Liver (tissue), 8 donors: ENCODE measurements at regions not wholly inside any gene's neighbourhood (a gene's known extent, or its start where the extent isn't known, plus 50 kb on each side); places are given as distances from the start of the nearest gene placed in this dataset.

Experiments
- DNase-seq: peaks from one replicate; pipeline ENCODE4 v3.0.0-alpha.2; 2017; ENCODE audit warnings: low spot score
- H3K27ac ChIP-seq, 2 donors: one replicate each; pipeline ENCODE4 v1.7.0; 2013; ENCODE audit warnings: inconsistent platforms in 2 of 2, low read length in 2 of 2, control low read depth in 1 of 2, low read depth in 1 of 2, mild to moderate bottlenecking in 1 of 2
- H3K27me3 ChIP-seq, 4 donors: one replicate each; pipeline versions ENCODE4 v1.6.1 to v1.7.0; 2013; ENCODE audit warnings: low read length in 3 of 4, inconsistent platforms in 1 of 4, mild to moderate bottlenecking in 1 of 4, moderate library complexity in 1 of 4; ENCODE audit not compliant: control insufficient read depth in 4 of 4, insufficient read depth in 4 of 4
- H3K36me3 ChIP-seq, 4 donors: one replicate each; pipeline versions ENCODE4 v1.6.1 to v1.7.0; 2013; ENCODE audit warnings: low read length in 3 of 4, mild to moderate bottlenecking in 3 of 4, low read depth in 1 of 4, moderate library complexity in 1 of 4; ENCODE audit not compliant: control insufficient read depth in 4 of 4, insufficient read depth in 3 of 4
- H3K4me1 ChIP-seq, 4 donors: one replicate each; pipeline versions ENCODE4 v1.6.1 to v1.7.0; 2013; ENCODE audit warnings: low read length in 3 of 4, mild to moderate bottlenecking in 3 of 4, moderate library complexity in 1 of 4; ENCODE audit not compliant: control insufficient read depth in 4 of 4, insufficient read depth in 4 of 4
- H3K4me3 ChIP-seq, 3 donors: one replicate each; pipeline versions ENCODE4 v1.6.1 to v1.7.0; 2013; ENCODE audit warnings: low read length in 3 of 3, control low read depth in 1 of 3, low read depth in 1 of 3, mild to moderate bottlenecking in 1 of 3
- H3K9ac ChIP-seq, 2 donors: one replicate each; pipeline ENCODE4 v1.7.0; 2013; ENCODE audit warnings: low read length in 2 of 2, mild to moderate bottlenecking in 2 of 2, moderate library complexity in 2 of 2, control low read depth in 1 of 2, low read depth in 1 of 2
- H3K9me3 ChIP-seq, 4 donors: one replicate each; pipeline versions ENCODE4 v1.6.1 to v1.7.0; 2013; ENCODE audit warnings: low read length in 3 of 4; ENCODE audit not compliant: control insufficient read depth in 4 of 4
- ATF3 ChIP-seq: IDR thresholded peaks from 2 replicates; pipeline ENCODE4 v1.6.1; 2016; ENCODE audit warnings: antibody characterized with exemption
- CTCF ChIP-seq: fragments of 150-350 bp; IDR thresholded peaks from 2 replicates; pipeline ENCODE4 v1.5.1; 2017; ENCODE audit warnings: improper control_type of control experiment, low read depth, low read length; ENCODE audit not compliant: missing input control
- EGR1 ChIP-seq, 2 donors: IDR thresholded peaks; 2 replicates each; pipeline ENCODE4 v1.6.1; 2016 to 2018; ENCODE audit warnings: antibody characterized with exemption in 2 of 2, low read depth in 2 of 2
- FOXA1 ChIP-seq: IDR thresholded peaks from 2 replicates; pipeline ENCODE4 v1.6.1; 2016; ENCODE audit warnings: antibody characterized with exemption
- GABPA ChIP-seq, 2 donors: IDR thresholded peaks in 1 of 2; conservative IDR thresholded peaks in 1 of 2; 2 replicates each; pipeline ENCODE4 v1.6.1; 2016; ENCODE audit warnings: antibody characterized with exemption in 2 of 2, mild to moderate bottlenecking in 1 of 2, moderate library complexity in 1 of 2
- JUND ChIP-seq, 2 donors: IDR thresholded peaks; 2 replicates each; pipeline ENCODE4 v1.6.1; 2016; ENCODE audit warnings: antibody characterized with exemption in 2 of 2
- MAX ChIP-seq: IDR thresholded peaks from 2 replicates; pipeline ENCODE4 v1.6.1; 2016; ENCODE audit warnings: antibody characterized with exemption
- RAD21 ChIP-seq, 2 donors: IDR thresholded peaks; 2 replicates each; pipeline ENCODE4 v1.6.1; 2016; ENCODE audit warnings: antibody characterized with exemption in 2 of 2, mild to moderate bottlenecking in 2 of 2
- REST ChIP-seq: IDR thresholded peaks from 2 replicates; pipeline ENCODE4 v1.6.1; 2016; ENCODE audit warnings: antibody characterized with exemption, mild to moderate bottlenecking
- RXRA ChIP-seq, 2 donors: IDR thresholded peaks; 2 replicates each; pipeline ENCODE4 v1.6.1; 2017 to 2018; ENCODE audit warnings: antibody characterized with exemption in 2 of 2, mild to moderate bottlenecking in 1 of 2
- SP1 ChIP-seq: IDR thresholded peaks from 2 replicates; pipeline ENCODE4 v1.6.1; 2018; ENCODE audit warnings: antibody characterized with exemption, mild to moderate bottlenecking
- TAF1 ChIP-seq: conservative IDR thresholded peaks from 2 replicates; pipeline ENCODE4 v1.6.1; 2016; ENCODE audit warnings: antibody characterized with exemption, mild to moderate bottlenecking
- YY1 ChIP-seq: IDR thresholded peaks from 2 replicates; pipeline ENCODE4 v1.6.1; 2016; ENCODE audit warnings: antibody characterized with exemption, mild to moderate bottlenecking
- ZBTB33 ChIP-seq: IDR thresholded peaks from 2 replicates; pipeline ENCODE4 v1.6.1; 2016; ENCODE audit warnings: antibody characterized with exemption
- WGBS: extraction: QIAGEN DNeasy Blood & Tissue Kit; methylation state at CpG from one replicate; pipeline ENCODE4 v1.1.7; 2013; 5-methylcytosine and 5-hydroxymethylcytosine counted together
- donor health status: healthy.
- donor health status: healthy.
- donor health status: healthy.
- donor health status: healthy.
- donor health status: healthy.

- Histone ChIP-seq H3K36me3 (no peaks in the 10 kb centered on the region), H3K9me3 (no peaks in the 10 kb centered on the region), H3K4me1 (no peaks in the 10 kb centered on the region), H3K27ac (no peak overlapping the region), H3K9ac (no peak overlapping the region), H3K4me3 (no peak overlapping the region), H3K27me3 (no peaks in the 10 kb centered on the region)
- TF ChIP-seq ATF3 (no peak), MAX (no peak), ZBTB33 (no peak), TAF1 (no peak)
- 94% methylated on average over 1 of the region's 1 CpG for WGBS
- DNase-seq = no peak
Observed at GRCh38 chr1:82597141-82597540, 796.4 kb downstream of the ADGRL2 start.

GRCh38 chr1:82593561-82593960, 792.8 kb downstream of the ADGRL2 start:
- Histone ChIP-seq H3K27ac (no peak overlapping the region), H3K4me1 (no peaks in the 10 kb centered on the region), H3K4me3 (no peak overlapping the region), H3K36me3 (no peaks in the 10 kb centered on the region), H3K27me3 (no peaks in the 10 kb centered on the region), H3K9ac (no peak overlapping the region), H3K9me3 (peaks cover 0 to 1% (median 0%) of the 10 kb centered on the region in 4 donors)
- TF ChIP-seq JUND (IDR thresholded peaks at IDR 0.05) (no peak), YY1 (no peak)
- WGBS = 58% methylated on average over 2 of the region's 2 CpGs
- no peak for DNase-seq

GRCh38 chr1:82589588-82589987, 788.9 kb downstream of the ADGRL2 start:
- TF ChIP-seq SP1 = no peak
- no peak for TF ChIP-seq GABPA (IDR thresholded peaks at IDR 0.05 in 1 of 2, conservative IDR thresholded peaks at IDR 0.05 in 1 of 2)
- TF ChIP-seq FOXA1 = no peak
- no peak for TF ChIP-seq EGR1 (IDR thresholded peaks at IDR 0.05; ENCODE audit: low read depth in 2 of 2)
- no peak for TF ChIP-seq RAD21 (IDR thresholded peaks at IDR 0.05)
- TF ChIP-seq JUND (IDR thresholded peaks at IDR 0.05) = no peak
- no peak for TF ChIP-seq RXRA (IDR thresholded peaks at IDR 0.05)
- TF ChIP-seq CTCF = no peak
- no peak for TF ChIP-seq REST
- no peak for TF ChIP-seq ZBTB33
- TF ChIP-seq TAF1 = no peak
- Histone ChIP-seq H3K36me3 (no peaks in the 10 kb centered on the region), H3K9me3 (peaks cover 0 to 1% (median 0%) of the 10 kb centered on the region in 4 donors), H3K27ac (no peak overlapping the region), H3K9ac (no peak overlapping the region), H3K27me3 (no peaks in the 10 kb centered on the region), H3K4me3 (no peak overlapping the region), H3K4me1 (no peaks in the 10 kb centered on the region)
- DNase-seq = no peak
- 93% methylated on average over 5 of the region's 5 CpGs for WGBS
